GM12892 (cell line): ENCODE measurements at regions not wholly inside any gene's neighbourhood (a gene's known extent, or its start where the extent isn't known, plus 50 kb on each side); places are given as distances from the start of the nearest gene placed in this dataset.

Experiments
- POLR2A ChIP-seq: IDR thresholded peaks from 2 replicates; pipeline ENCODE4 v1.6.1; 2011; ENCODE audit warnings: low read depth, low read length, control low read depth
- POLR2AphosphoS5 ChIP-seq: IDR thresholded peaks from 2 replicates; pipeline ENCODE4 v1.6.1; 2011; ENCODE audit warnings: low read depth, low read length, control low read depth
- TAF1 ChIP-seq: IDR thresholded peaks from 2 replicates; pipeline ENCODE4 v1.6.1; 2011; ENCODE audit warnings: low read depth, mild to moderate bottlenecking, control low read depth, low read length, borderline replicate concordance

DNA sequence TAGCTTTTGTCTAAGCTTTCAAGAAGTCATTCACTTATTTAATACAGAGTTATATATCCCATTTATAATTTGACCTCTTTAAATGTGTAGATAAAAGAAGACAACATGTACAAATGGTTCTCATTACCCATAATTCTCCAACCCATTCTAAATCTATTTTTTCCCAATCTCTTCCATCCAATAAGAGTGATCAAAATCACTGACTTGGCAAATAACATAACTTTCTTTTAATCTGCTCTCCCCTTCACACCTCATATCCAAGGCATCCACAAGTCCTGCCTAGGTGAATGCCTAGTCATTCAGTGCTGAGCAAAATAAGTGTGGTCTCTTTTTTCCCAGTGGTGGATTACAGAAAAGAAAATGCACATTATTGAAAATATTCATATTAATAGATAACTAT is 1231.1 kb downstream of the CDH11 start:
- TF ChIP-seq POLR2A (no peak), TAF1 (no peak), POLR2AphosphoS5 (no peak)
